Nephron (organoid): ENCODE measurements at regions not wholly inside any gene's neighbourhood (a gene's known extent, or its start where the extent isn't known, plus 50 kb on each side); places are given as distances from the start of the nearest gene placed in this dataset.

Experiments used
- H3K27ac Mint-ChIP-seq, 3 experiments: 2 replicates each; pipeline ENCODE4 v1.8.0; 2020; ENCODE audit warnings: mixed read lengths in 3 of 3, mild to moderate bottlenecking in 2 of 3, moderate library complexity in 1 of 3
- H3K27me3 Mint-ChIP-seq: 2 replicates; pipeline ENCODE4 v1.8.0; 2021; ENCODE audit warnings: low read depth, mild to moderate bottlenecking, moderate library complexity, mixed read lengths
- H3K36me3 Mint-ChIP-seq: 2 replicates; pipeline ENCODE4 v1.8.0; 2020; ENCODE audit warnings: low read depth, mixed read lengths
- H3K4me1 Mint-ChIP-seq: 2 replicates; pipeline ENCODE4 v1.8.0; 2020; ENCODE audit warnings: mixed read lengths
- H3K4me3 Mint-ChIP-seq, 3 experiments: 2 replicates each; pipeline ENCODE4 v1.8.0; 2020; ENCODE audit warnings: mild to moderate bottlenecking in 3 of 3, mixed read lengths in 3 of 3, moderate library complexity in 2 of 3
- H3K9me3 Mint-ChIP-seq: 2 replicates; pipeline ENCODE4 v1.8.0; 2020; ENCODE audit warnings: mixed read lengths
- TF ChIP-seq, protein P1 (sequence below), 3 experiments: fragments of 200-600 bp; sonication (generic); IDR thresholded peaks; one replicate each; pipeline ENCODE4 v1.5.0; 2021; ENCODE audit warnings: antibody characterized with exemption in 3 of 3; ENCODE audit not compliant: unreplicated experiment in 3 of 3

DNA sequence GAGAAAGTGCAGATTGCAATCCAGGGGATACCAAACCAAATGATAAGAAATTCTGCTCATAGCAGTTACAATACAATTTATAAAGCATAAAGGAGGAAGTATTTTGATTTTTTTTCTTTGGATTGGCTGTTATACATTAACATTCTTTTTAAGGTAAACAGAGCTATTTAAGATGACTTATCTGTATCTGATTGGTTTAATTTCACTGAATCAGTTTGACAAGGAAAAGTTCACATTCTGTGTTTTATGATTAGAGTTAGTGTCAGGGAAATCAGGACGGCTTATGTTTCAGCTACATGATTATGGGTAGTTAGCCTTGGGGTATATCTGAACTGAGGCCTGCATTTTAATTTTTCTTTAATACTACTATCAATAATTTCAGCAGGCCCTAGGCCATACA is 360.9 kb downstream of the ARL6IP6 start:
- no peaks in the 10 kb centered on the region for H3K36me3 Mint-ChIP-seq
- H3K9me3 Mint-ChIP-seq: peaks cover 8% of the 10 kb centered on the region
- TF ChIP-seq, protein P1, sequence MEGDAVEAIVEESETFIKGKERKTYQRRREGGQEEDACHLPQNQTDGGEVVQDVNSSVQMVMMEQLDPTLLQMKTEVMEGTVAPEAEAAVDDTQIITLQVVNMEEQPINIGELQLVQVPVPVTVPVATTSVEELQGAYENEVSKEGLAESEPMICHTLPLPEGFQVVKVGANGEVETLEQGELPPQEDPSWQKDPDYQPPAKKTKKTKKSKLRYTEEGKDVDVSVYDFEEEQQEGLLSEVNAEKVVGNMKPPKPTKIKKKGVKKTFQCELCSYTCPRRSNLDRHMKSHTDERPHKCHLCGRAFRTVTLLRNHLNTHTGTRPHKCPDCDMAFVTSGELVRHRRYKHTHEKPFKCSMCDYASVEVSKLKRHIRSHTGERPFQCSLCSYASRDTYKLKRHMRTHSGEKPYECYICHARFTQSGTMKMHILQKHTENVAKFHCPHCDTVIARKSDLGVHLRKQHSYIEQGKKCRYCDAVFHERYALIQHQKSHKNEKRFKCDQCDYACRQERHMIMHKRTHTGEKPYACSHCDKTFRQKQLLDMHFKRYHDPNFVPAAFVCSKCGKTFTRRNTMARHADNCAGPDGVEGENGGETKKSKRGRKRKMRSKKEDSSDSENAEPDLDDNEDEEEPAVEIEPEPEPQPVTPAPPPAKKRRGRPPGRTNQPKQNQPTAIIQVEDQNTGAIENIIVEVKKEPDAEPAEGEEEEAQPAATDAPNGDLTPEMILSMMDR (IDR thresholded peaks at IDR 0.05; ENCODE audit: unreplicated experiment in 3 of 3): no peak
- no peaks in the 10 kb centered on the region for H3K27me3 Mint-ChIP-seq
- H3K4me1 Mint-ChIP-seq: no peaks in the 10 kb centered on the region
- H3K4me3 Mint-ChIP-seq: no peak overlapping the region
- no peak overlapping the region for H3K27ac Mint-ChIP-seq

DNA sequence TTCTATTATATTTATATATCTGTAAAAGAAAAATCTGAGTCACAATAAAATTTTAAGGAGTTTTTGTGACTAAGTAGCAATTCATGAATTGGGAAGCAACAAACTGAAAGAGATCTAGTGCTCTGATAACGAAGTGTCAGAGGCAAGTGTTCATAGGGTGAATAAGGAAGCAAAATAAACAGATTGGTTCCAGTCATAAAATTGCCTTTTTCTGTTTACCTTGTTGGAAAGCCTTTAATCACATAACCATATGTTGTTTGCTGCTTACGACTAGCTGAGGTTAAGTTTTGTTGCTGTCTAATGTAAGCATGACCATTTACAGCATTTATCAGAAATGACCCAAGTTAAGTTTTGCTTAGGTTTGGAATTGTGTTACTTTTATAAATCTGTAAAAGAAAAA is 358.9 kb downstream of the ARL6IP6 start:
- Mint-ChIP-seq H3K4me1 (no peaks in the 10 kb centered on the region), H3K27ac (no peak overlapping the region), H3K4me3 (no peak overlapping the region), H3K27me3 (no peaks in the 10 kb centered on the region), H3K36me3 (no peaks in the 10 kb centered on the region), H3K9me3 (peaks cover 3% of the 10 kb centered on the region)
- TF ChIP-seq, protein P1 (IDR thresholded peaks at IDR 0.05; ENCODE audit: unreplicated experiment in 3 of 3): no peak

DNA sequence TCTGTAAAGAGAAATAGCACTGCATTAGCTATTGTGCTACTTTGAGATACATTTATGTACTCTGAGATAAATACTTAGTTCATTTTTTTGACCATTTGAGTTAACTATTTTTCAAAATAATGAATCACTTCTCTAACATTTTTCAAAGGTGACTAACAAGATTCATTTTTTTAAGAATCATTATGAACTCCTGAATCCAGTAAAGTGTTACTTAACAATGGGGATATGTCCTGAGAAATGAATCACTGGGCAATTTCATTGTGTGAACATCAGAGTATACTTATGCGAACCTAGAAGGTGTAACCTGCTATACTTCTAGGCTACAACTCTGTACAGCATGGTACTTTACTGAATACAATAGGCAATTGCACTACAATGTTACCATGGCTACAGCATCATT is 355.8 kb downstream of the ARL6IP6 start:
- Mint-ChIP-seq H3K4me3 (no peak overlapping the region), H3K27ac (no peak overlapping the region)

DNA sequence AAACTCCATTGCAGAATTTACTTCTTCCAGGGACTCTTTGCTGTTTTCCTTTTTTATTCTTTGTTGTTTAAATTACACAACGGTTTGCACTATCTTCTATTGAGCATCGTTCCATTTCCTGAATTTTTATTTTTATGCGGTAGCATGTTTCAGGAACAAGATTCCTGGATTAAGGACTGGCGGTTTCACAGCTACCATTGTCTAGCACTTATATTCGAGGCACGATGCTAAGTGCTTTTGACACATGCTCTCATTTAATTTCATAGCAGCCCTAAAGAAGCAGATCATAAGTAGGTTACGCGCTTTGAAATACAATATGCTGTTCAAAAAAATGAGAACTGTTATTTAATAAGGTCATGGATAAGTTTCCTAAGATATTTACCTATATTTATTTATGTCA is 354.4 kb downstream of the ARL6IP6 start:
- TF ChIP-seq, protein P1 (IDR thresholded peaks at IDR 0.05; ENCODE audit: unreplicated experiment in 3 of 3): no peak
- H3K27ac Mint-ChIP-seq: peak overlapping the region in 1 of 3 experiments; percentile 11
- H3K4me1 Mint-ChIP-seq: no peaks in the 10 kb centered on the region
- no peaks in the 10 kb centered on the region for H3K27me3 Mint-ChIP-seq
- no peak overlapping the region for H3K4me3 Mint-ChIP-seq
- no peaks in the 10 kb centered on the region for H3K9me3 Mint-ChIP-seq
- no peaks in the 10 kb centered on the region for H3K36me3 Mint-ChIP-seq

More for the DNA sequence above, 355.8 kb downstream of the ARL6IP6 start:
- Mint-ChIP-seq H3K36me3 (no peaks in the 10 kb centered on the region), H3K4me1 (no peaks in the 10 kb centered on the region), H3K27me3 (no peaks in the 10 kb centered on the region), H3K9me3 (peaks cover 3% of the 10 kb centered on the region)
- TF ChIP-seq, protein P1 (IDR thresholded peaks at IDR 0.05; ENCODE audit: unreplicated experiment in 3 of 3): no peak

DNA sequence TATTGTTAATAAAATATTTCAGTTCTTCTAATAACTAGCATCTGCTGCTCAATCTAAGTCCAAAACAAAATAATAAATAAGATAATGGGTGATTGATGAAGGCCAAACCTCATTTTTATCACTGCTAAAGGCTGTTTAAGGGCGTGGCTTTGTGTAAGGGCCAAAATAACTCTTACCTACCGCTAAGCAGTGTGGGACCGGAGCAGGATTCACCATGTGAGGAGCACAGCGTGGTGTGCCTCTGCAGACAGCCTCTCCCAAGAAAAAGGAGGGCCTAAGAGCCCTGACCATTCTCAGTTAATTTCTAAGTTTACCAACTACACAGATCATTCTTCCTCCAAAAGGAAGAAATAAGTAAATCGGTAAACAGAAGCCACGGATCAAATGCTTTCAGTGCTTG is 353.7 kb downstream of the ARL6IP6 start:
- Mint-ChIP-seq H3K27ac (peak overlapping the region in 1 of 3 experiments; percentile 11), H3K27me3 (no peaks in the 10 kb centered on the region), H3K9me3 (no peaks in the 10 kb centered on the region), H3K36me3 (no peaks in the 10 kb centered on the region), H3K4me1 (no peaks in the 10 kb centered on the region), H3K4me3 (no peak overlapping the region)
- TF ChIP-seq, protein P1 (IDR thresholded peaks at IDR 0.05; ENCODE audit: unreplicated experiment in 3 of 3): no peak

DNA sequence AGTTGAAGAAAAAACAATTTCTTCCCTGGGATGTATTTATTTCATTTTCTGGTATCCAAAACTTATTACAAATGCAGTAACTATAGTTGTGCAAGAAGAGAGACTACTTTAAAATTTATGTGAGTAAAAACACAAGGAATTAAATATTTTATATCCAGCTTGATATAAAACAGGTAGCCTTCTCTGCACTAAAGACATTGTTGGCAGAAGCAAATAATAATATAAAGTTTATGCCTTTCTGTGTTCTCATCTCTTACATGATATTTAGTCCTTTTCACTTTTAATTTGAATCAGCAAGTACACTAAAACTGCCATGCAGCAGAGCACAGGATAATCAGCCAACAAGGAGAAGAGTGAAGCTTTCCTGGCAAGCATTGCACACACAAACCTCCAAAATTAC is 352.7 kb downstream of the ARL6IP6 start:
- Mint-ChIP-seq H3K4me1 (no peaks in the 10 kb centered on the region), H3K27ac (peak overlapping the region in 1 of 3 experiments; percentile 61), H3K9me3 (no peaks in the 10 kb centered on the region), H3K4me3 (no peak overlapping the region), H3K36me3 (no peaks in the 10 kb centered on the region), H3K27me3 (no peaks in the 10 kb centered on the region)
- TF ChIP-seq, protein P1 (IDR thresholded peaks at IDR 0.05; ENCODE audit: unreplicated experiment in 3 of 3): no peak
